IPS-NIHi7 (cell line): ENCODE measurements at regions not wholly inside any gene's neighbourhood (a gene's known extent, or its start where the extent isn't known, plus 50 kb on each side); places are given as distances from the start of the nearest gene placed in this dataset.
A peak's percentile ranks its signal among the peaks of the same experiment; 100 is the strongest.
"Not testable (repeated sequence)": the region's sequence is repeated elsewhere in the genome, so short reads cannot be mapped to it uniquely, and the experiment has no call there.

Source experiments
- DNase-seq: peaks from one replicate; pipeline ENCODE4 v3.0.0; 2012; ENCODE audit warnings: mixed read lengths; ENCODE audit errors: extremely low spot score

DNA sequence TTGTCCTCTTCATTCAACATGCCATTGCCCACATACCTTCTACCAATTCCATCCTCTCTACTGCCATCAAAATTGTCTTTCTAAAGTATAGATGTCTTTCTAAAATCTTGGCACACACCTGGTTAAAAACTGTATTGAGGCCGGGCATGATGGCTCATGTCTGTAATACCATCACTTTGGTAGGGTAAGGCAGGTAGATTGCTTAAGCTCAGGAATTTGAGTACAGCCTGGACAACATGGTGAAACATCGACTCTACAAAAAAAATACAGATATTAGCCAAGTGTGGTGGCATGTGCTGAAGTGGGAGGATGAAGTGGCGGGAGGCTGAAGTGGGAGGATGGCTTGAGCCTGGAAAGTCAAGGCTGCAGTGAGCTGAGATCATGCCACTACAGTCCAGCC is 412.1 kb downstream of the TMEM38B start:
- no peak for DNase-seq

DNA sequence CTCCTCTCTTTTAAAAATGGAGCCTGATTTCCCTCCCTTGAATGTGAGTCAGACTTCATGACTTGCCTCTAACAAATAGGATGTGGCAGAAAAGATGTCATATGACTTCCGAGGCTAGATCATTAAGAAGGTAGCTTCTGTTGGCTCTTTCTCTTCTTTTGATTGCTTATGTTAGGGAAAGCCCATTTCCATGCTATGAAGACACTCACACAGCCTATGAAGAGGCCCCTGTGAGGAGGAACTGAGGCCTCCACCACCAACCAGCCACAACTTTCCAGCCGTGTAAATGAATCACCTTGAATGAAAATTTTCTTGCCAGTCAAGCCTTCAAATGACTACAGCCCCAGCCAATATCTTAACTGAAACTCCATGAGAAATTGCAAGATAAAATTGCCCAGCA is 413.4 kb downstream of the TMEM38B start:
- no peak for DNase-seq

GRCh38 chr9:106109706-106110105 is 415.4 kb downstream of the TMEM38B start:
- not testable (repeated sequence) for DNase-seq

- no peak for DNase-seq
These were observed 416.1 kb downstream of the TMEM38B start for GRCh38 chr9:106110483-106110882.

- peak; percentile 22 for DNase-seq
These were observed 416.8 kb downstream of the TMEM38B start for GRCh38 chr9:106111039-106111730.

DNA sequence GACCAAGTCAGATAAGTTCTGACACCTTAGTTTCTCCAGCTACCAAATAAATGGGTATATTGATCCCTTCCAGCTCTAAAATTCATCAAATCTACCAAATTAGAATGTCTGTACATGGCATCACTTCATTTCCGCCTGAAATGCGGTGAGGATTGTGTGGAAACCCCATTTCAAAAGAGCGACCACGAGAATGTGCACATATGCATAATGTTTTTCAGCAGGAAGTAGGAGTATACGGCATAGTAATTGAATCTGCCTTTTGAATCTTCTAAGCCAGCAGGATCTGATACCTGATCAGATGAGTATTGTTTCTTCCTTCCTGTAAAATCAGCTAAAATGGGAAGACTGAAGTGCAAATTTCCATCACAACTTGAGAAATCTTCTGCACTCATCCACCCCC is 418.6 kb downstream of the TMEM38B start:
- DNase-seq = no peak

DNA sequence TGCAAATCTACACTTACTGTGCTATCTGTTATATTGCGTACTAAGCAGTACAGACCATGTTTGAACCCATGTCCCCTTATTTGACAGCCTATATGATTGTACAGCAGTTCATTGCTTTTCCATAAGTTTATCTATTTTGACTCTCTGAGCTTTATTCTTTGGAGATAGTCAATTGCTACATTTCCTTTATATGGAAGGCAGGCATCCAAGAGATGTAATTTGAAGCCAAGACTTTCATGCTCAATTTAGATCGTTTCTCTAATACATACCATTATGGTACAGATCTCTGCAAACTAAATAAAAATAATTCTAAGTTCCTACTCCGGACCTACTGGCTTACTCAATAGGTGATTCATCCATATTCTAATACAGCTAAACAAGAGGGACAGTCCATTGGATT is 424.8 kb downstream of the TMEM38B start:
- no peak for DNase-seq

GRCh38 chr9:106120071-106120470 is 425.7 kb downstream of the TMEM38B start:
- DNase-seq = no peak

- no peak for DNase-seq
These were observed 433.4 kb downstream of the TMEM38B start for GRCh38 chr9:106127776-106128175.

GRCh38 chr9:106130374-106130773 is 436.0 kb downstream of the TMEM38B start:
- no peak for DNase-seq

GRCh38 chr9:106143781-106144180 is 449.4 kb downstream of the TMEM38B start:
- no peak for DNase-seq

DNA sequence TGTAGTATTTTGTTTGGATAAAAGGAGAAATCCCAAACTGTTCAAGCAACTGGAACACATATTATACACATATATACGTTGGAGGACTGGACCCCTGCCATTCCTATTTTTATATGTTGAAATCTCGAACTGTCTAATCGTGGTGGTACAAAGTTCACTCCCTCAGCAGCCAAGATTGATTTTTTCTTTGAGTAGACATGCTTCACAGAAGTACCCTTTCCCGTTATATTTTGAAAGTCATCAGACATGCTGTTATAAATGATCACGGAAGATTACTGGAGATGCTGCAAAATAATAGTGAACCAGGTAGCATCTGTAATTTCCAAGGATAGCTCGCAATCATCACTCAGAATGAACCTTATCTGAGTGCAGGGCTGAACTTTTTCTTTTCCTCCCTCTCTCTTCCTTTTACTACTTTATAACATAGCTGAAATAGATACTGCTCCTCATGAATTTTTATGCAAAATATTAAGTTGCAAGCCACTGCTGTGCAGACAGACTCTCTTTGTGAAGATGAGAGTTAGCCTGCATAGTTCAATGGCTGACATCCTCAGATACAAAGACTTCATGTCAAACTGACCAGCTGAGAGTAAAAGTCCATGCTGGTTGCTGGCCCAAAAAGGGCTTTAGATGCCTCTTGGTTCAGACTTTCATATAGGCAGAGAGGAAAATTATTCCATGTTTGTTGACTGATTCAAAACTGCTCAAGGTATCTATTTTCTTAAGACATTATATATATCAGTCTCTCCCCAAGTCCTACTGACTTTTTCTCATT is 451.9 kb downstream of the TMEM38B start:
- DNase-seq = no peak

DNA sequence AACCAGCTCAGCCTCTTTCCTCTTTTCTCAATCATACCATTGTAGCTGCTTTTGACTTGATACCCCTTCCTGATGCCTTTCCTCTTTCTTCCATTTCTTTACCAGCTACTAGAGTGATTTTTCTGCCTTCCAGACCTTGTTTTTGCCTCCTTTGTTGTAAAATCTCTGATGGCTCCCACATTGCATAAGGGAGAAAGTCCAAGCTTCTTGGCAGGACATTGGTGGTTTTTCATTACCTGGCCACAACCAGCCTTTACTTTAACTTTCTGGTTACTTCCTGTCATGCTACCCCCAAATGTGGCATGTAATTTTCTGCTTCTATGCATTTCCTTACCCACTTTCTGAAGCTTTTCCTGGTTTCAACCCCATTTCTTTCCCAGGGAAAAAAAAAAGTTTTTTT is 452.5 kb downstream of the TMEM38B start:
- DNase-seq = no peak

DNA sequence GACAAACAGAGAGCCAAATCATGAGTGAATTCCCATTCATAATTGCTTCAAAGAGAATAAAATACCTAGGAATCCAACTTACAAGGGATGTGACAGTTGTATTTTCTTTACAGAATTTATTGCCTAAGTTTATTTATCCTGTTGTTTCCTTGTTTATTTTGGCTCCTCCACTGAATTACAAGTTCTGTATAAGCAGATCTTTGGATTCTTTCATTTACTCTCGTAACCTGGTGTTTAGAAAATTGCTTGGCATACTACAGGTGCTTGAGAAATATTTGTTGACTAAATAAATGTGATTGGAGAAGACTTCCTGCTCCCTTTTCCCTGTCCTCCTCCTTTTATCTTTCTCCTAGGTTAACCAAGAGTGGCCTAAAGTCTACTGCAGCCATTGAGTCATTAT is 455.6 kb downstream of the TMEM38B start:
- no peak for DNase-seq

DNA sequence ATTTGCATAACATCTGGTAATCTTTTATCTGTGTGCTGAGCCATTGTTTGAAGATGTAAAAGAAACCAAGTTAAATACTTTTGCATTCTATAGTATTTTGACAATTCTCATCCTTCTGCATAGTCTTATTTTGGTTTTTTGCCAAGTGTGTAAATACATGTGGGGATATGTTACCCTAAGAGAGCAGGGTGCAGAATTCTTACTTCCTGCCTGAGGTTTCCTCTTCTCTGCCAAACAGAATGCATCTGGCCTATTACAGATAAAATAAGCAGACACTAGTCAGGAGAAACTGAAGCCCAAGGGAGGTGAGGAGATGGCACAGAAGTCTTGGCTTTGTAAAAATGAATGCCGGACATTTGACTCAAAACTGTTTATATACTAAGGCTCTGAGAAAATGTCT is 462.1 kb downstream of the TMEM38B start:
- DNase-seq = no peak

DNA sequence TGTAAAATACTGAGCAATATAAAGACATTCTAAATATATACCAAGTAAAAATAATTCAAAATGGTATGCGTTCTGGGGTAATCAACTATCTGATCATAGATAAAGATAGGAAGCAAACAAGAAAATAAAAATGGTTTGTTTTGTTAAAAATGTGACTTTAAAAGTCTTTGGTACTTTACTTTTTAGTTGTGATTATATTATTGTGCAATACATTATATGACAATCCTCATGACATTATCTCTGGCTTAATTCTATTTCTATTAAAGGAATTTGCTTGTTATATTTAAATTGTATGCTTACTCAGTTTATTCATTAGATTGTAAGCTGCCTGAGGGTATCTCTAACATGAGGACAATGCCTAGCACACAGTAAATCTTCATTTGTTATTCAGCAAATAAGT is 477.9 kb downstream of the TMEM38B start:
- no peak for DNase-seq

- DNase-seq = no peak
These were observed 480.0 kb downstream of the TMEM38B start for GRCh38 chr9:106174346-106174745.

- no peak for DNase-seq
These were observed 482.9 kb downstream of the TMEM38B start for GRCh38 chr9:106177216-106177615.

DNA sequence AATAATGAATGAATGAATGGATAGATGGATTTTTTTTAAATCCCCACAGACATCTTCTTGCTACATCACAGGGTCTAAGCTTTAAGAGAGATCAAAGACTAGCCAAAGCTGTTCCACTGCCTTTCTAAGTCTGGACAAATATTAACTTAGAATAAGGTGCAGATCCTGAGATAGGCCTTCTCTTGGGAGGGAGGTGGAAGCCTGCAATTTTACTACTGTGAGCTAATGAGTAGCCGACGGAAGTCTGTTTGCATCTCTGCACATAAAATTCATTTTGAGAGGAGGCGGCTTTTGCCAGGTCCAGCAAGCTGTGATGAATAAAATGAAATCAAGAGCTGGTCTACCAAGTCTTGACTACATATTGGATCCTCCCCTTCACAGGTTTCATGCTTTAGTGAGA is 484.9 kb downstream of the TMEM38B start:
- no peak for DNase-seq

- not testable (repeated sequence) for DNase-seq
These were observed 509.6 kb downstream of the TMEM38B start for GRCh38 chr9:106203815-106204516.

GRCh38 chr9:106207298-106207697 is 513.0 kb downstream of the TMEM38B start:
- DNase-seq = no peak

DNA sequence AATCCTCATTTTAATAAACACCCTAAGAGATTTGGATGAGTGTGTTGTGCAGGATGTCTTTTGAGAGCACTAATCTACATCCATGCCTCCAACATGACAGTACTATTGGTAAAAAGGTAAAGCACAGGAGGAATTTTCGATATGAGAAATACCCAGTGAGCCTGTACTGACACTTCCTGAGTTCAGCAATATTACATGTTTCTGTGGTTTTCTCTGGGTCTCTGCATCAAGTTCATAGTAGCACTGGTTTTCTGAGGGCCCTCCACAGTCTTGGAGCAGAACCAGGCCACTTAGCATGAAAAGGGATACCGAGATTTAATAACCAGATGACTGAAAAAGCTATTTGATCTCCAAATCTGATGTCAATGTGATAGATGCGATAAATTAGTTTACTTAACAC is 524.1 kb downstream of the TMEM38B start:
- DNase-seq = no peak

GRCh38 chr9:106218854-106219253 is 524.5 kb downstream of the TMEM38B start:
- no peak for DNase-seq
